Suprapubic skin (tissue), 4 donors: ENCODE measurements at regions not wholly inside any gene's neighbourhood (a gene's known extent, or its start where the extent isn't known, plus 50 kb on each side); places are given as distances from the start of the nearest gene placed in this dataset.

ENCODE experiments used
- EP300 ChIP-seq: sonication (generic); formaldehyde crosslinking; IDR thresholded peaks from one replicate; pipeline ENCODE4 v1.6.1; 2017; ENCODE audit warnings: antibody characterized with exemption
- POLR2A ChIP-seq, 2 donors: fragments of 450-650 bp; IDR thresholded peaks; one replicate each; pipeline ENCODE4 v1.6.1; 2017; ENCODE audit warnings: antibody characterized with exemption in 2 of 2, mild to moderate bottlenecking in 2 of 2, moderate library complexity in 2 of 2
- POLR2AphosphoS5 ChIP-seq, 3 donors: sonication (generic); formaldehyde crosslinking; IDR thresholded peaks; one replicate each; pipeline ENCODE4 v1.6.1; 2017; ENCODE audit warnings: antibody characterized with exemption in 3 of 3
- TF ChIP-seq, protein P1 (sequence below), 2 donors: fragments of 200-600 bp in 1 of 2; fragments of 450-650 bp in 1 of 2; sonication (generic) in 1 of 2; IDR thresholded peaks; one replicate each; pipeline ENCODE4 v1.5.1; 2016 to 2019; ENCODE audit warnings: antibody characterized with exemption in 2 of 2, mild to moderate bottlenecking in 1 of 2, moderate library complexity in 1 of 2

DNA sequence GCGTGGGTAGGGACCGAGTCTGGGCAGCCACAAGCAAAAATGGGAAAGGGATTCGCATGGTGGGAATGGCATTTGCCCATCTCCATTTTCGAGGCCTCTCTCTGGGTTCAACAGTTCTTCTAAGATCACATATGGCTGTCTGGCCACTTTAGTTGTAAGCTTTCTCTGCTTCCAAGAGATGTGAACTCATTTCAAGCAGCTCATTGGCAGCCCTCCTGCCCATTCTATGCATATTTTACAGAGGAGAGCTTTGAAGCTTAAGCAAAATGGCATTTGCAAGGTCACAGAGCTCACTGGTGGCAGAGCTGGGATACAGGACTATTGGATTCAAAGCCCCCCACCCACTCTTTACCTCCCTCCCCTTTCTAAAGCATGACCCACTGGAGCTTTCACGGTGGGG lies 93.7 kb downstream of the HHIPL2 start:
- TF ChIP-seq, protein P1, sequence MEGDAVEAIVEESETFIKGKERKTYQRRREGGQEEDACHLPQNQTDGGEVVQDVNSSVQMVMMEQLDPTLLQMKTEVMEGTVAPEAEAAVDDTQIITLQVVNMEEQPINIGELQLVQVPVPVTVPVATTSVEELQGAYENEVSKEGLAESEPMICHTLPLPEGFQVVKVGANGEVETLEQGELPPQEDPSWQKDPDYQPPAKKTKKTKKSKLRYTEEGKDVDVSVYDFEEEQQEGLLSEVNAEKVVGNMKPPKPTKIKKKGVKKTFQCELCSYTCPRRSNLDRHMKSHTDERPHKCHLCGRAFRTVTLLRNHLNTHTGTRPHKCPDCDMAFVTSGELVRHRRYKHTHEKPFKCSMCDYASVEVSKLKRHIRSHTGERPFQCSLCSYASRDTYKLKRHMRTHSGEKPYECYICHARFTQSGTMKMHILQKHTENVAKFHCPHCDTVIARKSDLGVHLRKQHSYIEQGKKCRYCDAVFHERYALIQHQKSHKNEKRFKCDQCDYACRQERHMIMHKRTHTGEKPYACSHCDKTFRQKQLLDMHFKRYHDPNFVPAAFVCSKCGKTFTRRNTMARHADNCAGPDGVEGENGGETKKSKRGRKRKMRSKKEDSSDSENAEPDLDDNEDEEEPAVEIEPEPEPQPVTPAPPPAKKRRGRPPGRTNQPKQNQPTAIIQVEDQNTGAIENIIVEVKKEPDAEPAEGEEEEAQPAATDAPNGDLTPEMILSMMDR (IDR thresholded peaks at IDR 0.05) = no peak
- no peak for TF ChIP-seq POLR2AphosphoS5 (IDR thresholded peaks at IDR 0.05)
- TF ChIP-seq EP300 = no peak
- no peak for TF ChIP-seq POLR2A (IDR thresholded peaks at IDR 0.05)
